ENCODE measurements at regions not wholly inside any gene's neighbourhood (a gene's known extent, or its start where the extent isn't known, plus 50 kb on each side); places are given as distances from the start of the nearest gene placed in this dataset.

DNA sequence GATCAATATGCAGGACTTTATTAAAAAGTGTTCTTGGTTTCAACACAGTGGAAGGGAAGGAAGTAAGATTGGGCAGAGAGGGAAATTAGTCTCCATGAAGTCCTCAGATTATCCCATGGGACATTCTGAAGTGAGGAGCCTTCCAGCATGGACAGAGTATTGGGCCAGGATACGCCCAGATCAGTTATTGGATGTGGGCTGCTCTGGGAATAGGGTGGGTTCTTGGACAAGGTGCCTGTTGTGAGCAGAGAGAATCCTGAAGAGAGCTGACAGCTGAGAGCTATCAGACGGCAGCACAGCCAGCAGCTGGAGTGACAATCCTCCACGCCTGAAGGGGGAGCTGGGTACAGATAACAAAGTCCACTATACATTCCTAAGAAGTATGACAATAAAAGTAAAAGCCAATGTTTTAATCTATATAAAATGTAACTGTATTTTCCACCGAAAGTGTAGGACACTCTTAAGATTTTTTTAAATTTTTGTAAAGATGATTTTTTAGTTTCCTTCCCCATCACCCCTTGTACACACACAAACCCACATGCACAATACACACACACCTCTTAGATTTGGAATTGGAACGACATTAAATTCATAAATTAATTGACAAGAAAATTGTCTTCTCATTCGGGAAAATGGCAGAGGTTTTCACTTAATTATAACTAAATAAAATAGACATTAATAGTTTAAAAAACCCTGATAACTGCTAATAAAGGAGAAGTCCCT is 107.8 kb downstream of the FBXO5 start:
- ChIA-PET CTCF (ENCODE audit: unreplicated experiment) (no interaction called here), POLR2A (no interaction called here)
- no peak for DNase-seq (ENCODE audit: low spot score)
- intact Hi-C loops (cut with micrococcal nuclease; ENCODE audit: unreplicated experiment), result no loop called here
- no peak overlapping the region for H3K4me3 ChIP-seq (ENCODE audit: low read depth, low read length, poor library complexity, severe bottlenecking)
- no peak overlapping the region for H3K27ac ChIP-seq (ENCODE audit: low read depth, low read length, poor library complexity, severe bottlenecking)
- H2AFZ ChIP-seq (ENCODE audit: low read length), result no peak overlapping the region
- no TSS peak for BruUV-seq (replicated peaks)
- H3K36me3 ChIP-seq (ENCODE audit: insufficient read depth, low read length), result no peaks in the 10 kb centered on the region
- TF ChIP-seq EZH2phosphoT487 (IDR thresholded peaks at IDR 0.05; ENCODE audit: borderline replicate concordance, low read depth, low read length), result no peak
- TF ChIP-seq, protein P1, sequence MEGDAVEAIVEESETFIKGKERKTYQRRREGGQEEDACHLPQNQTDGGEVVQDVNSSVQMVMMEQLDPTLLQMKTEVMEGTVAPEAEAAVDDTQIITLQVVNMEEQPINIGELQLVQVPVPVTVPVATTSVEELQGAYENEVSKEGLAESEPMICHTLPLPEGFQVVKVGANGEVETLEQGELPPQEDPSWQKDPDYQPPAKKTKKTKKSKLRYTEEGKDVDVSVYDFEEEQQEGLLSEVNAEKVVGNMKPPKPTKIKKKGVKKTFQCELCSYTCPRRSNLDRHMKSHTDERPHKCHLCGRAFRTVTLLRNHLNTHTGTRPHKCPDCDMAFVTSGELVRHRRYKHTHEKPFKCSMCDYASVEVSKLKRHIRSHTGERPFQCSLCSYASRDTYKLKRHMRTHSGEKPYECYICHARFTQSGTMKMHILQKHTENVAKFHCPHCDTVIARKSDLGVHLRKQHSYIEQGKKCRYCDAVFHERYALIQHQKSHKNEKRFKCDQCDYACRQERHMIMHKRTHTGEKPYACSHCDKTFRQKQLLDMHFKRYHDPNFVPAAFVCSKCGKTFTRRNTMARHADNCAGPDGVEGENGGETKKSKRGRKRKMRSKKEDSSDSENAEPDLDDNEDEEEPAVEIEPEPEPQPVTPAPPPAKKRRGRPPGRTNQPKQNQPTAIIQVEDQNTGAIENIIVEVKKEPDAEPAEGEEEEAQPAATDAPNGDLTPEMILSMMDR (conservative IDR thresholded peaks at IDR 0.05; ENCODE audit: low read length), result 0 out of 2 replicates have a peak, but pooled peaks have one; percentile 14
- H3K9me2 ChIP-seq (ENCODE audit: insufficient read depth, low read length), result no peaks in the 10 kb centered on the region
- H3K79me2 ChIP-seq (ENCODE audit: insufficient read depth, low read depth, low read length), result no peaks in the 10 kb centered on the region
- H3K9me3 ChIP-seq (ENCODE audit: low read length), result no peaks in the 10 kb centered on the region
- no peaks in the 10 kb centered on the region for H4K20me1 ChIP-seq (ENCODE audit: insufficient read depth, low read length)
- H3K4me1 ChIP-seq (ENCODE audit: insufficient read depth, low read length, poor library complexity, severe bottlenecking), result no peaks in the 10 kb centered on the region
- no peak overlapping the region for H3K4me2 ChIP-seq (ENCODE audit: low read length)

DNA sequence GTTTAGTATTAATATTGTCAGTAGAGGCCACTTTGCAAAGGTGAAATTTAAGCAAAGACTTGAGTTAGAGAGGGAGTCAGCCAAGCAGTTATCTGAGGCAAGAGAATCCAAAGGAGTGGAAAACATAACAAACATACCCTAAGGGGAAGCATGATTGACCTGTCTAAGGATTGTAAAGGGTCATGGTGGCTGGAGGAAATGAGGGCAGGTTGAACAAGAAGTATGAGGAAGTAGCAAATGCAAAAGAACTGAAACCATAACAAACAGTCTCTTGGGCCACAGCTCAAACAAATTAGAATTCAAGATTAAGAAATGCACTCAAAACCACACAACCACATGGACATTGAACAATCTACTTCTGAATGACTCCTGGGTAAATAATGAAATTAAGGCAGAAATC is 103.2 kb downstream of the FBXO5 start:
- no peaks in the 10 kb centered on the region for H3K79me2 ChIP-seq (ENCODE audit: insufficient read depth, low read depth, low read length)
- no peaks in the 10 kb centered on the region for H4K20me1 ChIP-seq (ENCODE audit: insufficient read depth, low read length)
- H2AFZ ChIP-seq (ENCODE audit: low read length), result no peak overlapping the region
- H3K27ac ChIP-seq (ENCODE audit: low read depth, low read length, poor library complexity, severe bottlenecking), result no peak overlapping the region
- TF ChIP-seq, protein P1 (conservative IDR thresholded peaks at IDR 0.05; ENCODE audit: low read length), result no peak
- no peak for TF ChIP-seq EZH2phosphoT487 (IDR thresholded peaks at IDR 0.05; ENCODE audit: borderline replicate concordance, low read depth, low read length)
- ChIA-PET CTCF (ENCODE audit: unreplicated experiment) (no interaction called here), POLR2A (interaction anchor here (1.4 kb wide), 1 partner anchor 13 kb away, joined by 3 read pairs; no protein-coding TSS in a partner anchor)
- H3K9me2 ChIP-seq (ENCODE audit: insufficient read depth, low read length), result no peaks in the 10 kb centered on the region
- no peak overlapping the region for H3K4me2 ChIP-seq (ENCODE audit: low read length)
- H3K36me3 ChIP-seq (ENCODE audit: insufficient read depth, low read length), result no peaks in the 10 kb centered on the region
- no peak overlapping the region for H3K4me3 ChIP-seq (ENCODE audit: low read depth, low read length, poor library complexity, severe bottlenecking)
- no peaks in the 10 kb centered on the region for H3K4me1 ChIP-seq (ENCODE audit: insufficient read depth, low read length, poor library complexity, severe bottlenecking)
- intact Hi-C loops (cut with micrococcal nuclease; ENCODE audit: unreplicated experiment), result no loop called here
- no peak for DNase-seq (ENCODE audit: low spot score)
- BruUV-seq (replicated peaks), result no TSS peak
- H3K9me3 ChIP-seq (ENCODE audit: low read length), result no peaks in the 10 kb centered on the region

DNA sequence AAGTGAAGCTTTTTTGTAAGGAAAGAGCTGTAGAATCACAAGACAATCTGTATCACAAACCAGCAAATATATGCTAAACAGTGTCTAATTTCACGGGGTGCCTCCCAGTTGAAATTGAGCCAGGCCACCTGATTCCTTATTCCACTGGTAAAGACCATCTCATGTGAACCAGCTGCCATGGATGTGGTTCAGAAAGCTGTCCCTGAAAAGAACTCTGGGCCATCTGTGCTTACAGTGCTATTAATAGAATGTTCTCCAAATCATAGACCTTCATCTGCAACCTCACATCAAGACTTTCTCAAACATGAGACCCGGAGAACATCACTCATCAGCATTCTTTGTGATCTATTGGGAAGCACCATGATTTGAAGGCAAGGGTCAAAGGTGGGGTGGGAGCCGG is 89.7 kb downstream of the FBXO5 start:
- CTCF ChIA-PET (ENCODE audit: unreplicated experiment), result no interaction called here
- Histone ChIP-seq H3K4me2 (ENCODE audit: low read length) (no peak overlapping the region), H3K79me2 (ENCODE audit: insufficient read depth, low read depth, low read length) (no peaks in the 10 kb centered on the region), H3K36me3 (ENCODE audit: insufficient read depth, low read length) (no peaks in the 10 kb centered on the region), H3K27ac (ENCODE audit: low read depth, low read length, poor library complexity, severe bottlenecking) (no peak overlapping the region), H4K20me1 (ENCODE audit: insufficient read depth, low read length) (no peaks in the 10 kb centered on the region), H3K4me3 (ENCODE audit: low read depth, low read length, poor library complexity, severe bottlenecking) (no peak overlapping the region), H3K9me3 (ENCODE audit: low read length) (no peaks in the 10 kb centered on the region), H3K4me1 (ENCODE audit: insufficient read depth, low read length, poor library complexity, severe bottlenecking) (no peaks in the 10 kb centered on the region), H3K9me2 (ENCODE audit: insufficient read depth, low read length) (no peaks in the 10 kb centered on the region), H2AFZ (ENCODE audit: low read length) (no peak overlapping the region)
- POLR2A ChIA-PET, result interaction anchor here (1.3 kb wide), 1 partner anchor 13 kb away, joined by 3 read pairs; no protein-coding TSS in a partner anchor
- BruUV-seq (replicated peaks), result no TSS peak
- no peak for DNase-seq (ENCODE audit: low spot score)
- intact Hi-C loops (cut with micrococcal nuclease; ENCODE audit: unreplicated experiment), result no loop called here
- TF ChIP-seq, protein P1 (conservative IDR thresholded peaks at IDR 0.05; ENCODE audit: low read length), result no peak
- TF ChIP-seq EZH2phosphoT487 (IDR thresholded peaks at IDR 0.05; ENCODE audit: borderline replicate concordance, low read depth, low read length), result no peak
